AG08395 (cell line): ENCODE measurements at regions not wholly inside any gene's neighbourhood (a gene's known extent, or its start where the extent isn't known, plus 50 kb on each side); places are given as distances from the start of the nearest gene placed in this dataset.

Experiments
- DNase-seq: peaks from one replicate; pipeline ENCODE4 v3.0.0; 2012; ENCODE audit warnings: mixed read lengths, low spot score

DNA sequence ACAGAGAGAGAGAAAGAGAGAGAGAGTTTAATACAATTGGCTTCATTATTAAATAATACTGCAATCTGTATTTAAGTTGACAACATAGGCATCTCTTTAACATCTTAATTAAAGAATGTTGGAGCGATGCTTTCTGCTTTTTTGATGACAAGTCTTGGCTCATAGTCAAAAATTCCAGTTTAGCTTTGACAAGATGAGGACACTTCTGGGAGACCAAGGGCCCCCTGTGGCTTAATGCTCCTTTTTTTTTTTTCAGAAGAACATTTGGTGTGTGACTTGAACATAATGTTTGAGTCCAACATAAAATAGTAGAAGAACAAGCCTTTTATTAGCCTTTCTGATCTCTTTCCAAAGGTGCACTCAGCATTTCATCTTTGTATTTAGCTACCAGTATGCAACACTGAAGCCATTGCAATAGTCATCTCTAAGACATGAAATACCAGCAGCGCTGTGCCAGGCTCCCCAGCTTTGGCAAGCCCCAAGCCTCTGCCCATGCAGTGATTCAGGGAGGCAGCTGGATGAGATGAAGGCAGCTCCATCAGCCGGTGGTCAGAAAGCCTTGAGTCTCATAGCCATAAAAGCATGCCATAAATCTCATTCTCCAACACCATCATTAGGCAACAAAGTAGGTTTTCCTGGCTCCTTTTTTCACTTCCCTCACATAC is 349.4 kb upstream of the SEMA6D start:
- DNase-seq: no peak

DNA sequence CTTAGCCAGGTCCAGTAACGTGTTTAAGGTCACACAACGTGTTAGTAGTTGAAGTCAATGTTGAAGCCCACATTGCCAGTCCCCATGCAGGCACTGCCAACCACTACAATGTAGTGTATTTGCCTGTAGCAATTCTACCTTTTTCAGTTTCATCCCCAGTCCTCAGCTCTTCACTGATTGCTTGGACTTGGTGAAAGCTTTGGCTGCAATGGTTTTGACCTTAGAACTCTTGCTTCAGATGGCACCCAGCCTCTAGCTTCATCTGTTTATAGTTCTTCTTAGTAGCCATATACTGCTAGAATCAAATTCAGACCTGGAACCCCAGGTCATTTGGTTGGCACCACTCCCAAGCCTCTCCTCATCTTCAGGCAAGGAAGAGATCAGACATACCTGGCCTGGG is 345.4 kb upstream of the SEMA6D start:
- DNase-seq: no peak

DNA sequence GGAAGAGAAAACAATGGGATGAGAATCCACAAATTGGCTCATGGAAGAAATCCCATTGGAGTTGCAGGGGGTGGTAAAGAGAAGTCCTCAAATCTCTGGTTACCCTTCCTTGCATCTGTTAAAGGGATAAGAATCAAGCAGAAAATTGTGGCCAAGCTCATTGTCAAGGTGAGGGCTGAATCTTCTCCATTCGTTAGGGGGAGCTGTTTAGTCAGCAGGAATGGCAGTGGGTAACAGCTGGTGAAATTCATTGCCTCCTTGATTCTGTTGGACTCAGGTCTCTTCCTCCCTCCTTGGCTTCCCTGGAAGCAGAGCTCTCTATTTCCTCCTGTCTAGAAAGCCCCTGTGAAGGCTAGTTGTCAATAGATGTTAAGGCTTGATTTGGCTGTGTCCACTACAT is 343.1 kb upstream of the SEMA6D start:
- peak; percentile 34 for DNase-seq

DNA sequence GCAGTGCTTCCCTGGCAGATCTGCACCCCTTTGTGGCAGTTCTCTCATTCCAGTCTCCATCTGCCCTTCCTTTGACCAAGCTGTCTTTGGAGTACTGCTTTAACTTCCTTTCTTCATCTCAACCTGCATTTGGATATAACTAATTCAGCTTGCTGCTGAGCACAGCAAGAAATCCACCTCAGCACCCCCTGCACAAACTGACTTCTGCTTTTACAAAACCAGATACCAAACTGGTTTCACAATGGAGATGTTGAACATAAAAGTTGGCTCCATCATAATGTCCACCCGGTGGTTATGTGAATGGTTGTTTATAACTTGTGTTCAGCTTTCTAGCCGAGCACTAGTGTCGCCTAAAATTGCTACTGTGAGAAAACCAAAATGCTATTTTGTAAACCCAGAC is 341.1 kb upstream of the SEMA6D start:
- no peak for DNase-seq

DNA sequence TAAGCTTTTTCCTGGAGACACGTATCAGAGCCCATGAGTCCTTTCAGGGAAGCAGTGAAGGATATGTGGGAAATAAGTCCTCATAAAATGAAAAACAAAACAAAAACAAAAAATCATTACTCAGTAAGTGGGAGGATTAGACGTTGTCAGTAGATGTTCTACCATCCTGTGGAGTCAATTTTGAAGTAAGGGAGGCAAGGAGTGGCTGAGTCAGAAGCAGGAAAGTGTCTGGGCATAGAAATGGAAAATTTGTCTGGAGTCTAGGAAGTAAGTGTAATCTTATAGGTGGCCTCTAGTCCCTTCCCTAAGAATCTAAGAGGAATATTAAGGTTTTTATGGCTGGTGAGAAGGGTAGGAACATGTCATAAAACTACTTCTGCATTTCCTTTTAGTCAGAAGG is 339.8 kb upstream of the SEMA6D start:
- peak; percentile 9 for DNase-seq

DNA sequence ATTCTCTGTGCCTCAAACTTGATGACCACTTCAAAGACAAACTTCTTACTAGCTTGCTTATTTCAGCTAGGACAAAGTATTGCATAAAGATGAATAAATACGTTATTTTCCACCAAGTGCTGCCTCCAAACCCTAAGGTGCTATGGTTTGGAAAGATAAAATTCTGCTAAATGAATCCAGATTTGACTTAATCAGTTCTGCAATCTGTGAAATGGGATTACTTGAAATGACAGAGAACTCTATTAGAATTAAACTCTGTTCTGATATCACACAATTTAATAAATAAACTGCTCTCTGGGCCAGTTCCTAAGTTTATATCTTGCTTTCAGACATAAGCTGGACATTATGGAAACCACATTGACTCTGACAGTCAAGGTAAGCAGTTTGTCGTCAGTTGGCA is 338.8 kb upstream of the SEMA6D start:
- DNase-seq: no peak

DNA sequence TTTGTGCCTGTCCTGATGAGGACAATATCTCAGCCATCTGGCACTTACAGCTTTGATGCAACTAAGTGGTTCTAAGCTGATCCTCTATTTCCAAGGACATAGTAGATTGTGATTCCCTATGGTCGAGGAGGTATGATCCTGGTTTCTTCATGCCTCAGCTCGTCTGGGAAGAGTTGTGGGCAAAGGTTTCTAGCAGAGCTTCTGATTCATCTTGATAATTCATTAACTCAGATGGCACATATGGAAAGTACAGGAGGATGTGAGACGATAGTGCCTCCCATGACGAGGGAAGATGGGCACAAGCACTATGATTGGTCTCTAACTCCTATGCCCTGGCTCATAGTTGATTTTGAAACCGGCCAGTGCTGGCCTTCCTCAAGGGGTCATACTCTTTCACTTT is 334.2 kb upstream of the SEMA6D start:
- DNase-seq: no peak

DNA sequence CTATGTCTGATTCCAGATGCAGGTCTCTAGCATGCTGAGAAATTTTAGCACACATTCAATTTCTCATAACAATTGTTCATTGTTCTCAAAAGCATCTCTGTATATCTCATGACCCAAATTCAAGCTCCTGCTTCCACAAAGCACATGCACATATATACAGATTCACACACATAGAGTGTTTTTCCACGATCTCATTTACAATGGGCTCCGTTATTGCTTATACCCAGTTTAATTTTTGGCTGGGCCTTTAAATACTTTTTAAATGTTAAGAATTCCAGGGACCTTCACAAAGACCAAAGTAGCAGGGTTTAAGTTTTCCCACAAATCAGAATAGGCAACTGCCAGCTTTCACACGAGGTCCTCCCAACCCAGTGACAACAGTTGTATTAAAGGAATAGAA is 333.5 kb upstream of the SEMA6D start:
- no peak for DNase-seq

DNA sequence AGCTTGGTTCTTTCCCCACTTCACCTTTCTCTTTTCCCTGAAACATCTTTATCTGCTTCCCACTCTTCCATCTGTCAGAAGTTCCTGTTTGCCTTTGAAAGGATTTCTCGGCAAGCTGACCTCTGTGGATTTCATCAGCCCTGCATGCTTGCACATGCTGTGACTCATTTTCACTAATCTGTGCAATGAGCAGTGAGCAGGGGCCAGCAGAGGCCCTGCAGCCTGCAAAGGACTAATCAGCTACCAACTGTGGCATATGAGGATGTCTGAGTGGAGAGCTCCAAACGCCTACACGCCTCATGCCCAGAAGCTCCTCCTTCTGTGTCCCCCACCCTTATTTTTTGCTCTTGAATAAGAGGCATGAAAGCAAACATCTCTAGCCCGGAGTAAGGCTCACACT is 333.0 kb upstream of the SEMA6D start:
- DNase-seq: peak; percentile 91

DNA sequence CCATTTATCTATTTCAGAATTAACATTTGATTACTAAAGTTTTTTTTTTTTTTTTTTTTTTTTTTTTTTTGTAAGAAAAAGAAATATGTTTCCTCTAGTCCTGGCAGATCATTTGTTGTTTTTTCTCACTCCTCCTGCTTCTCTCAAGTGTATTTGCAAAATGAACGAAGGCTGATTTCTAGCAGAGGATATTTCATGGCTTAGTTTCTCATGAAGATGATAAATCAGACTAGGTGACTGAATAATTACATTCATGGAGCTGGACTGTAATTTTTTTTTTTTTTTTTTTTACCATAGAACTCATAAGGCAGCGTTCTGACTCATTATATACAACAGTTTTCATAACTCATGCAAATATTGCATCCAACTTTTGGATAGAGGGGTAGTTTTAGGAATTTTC is 332.5 kb upstream of the SEMA6D start:
- no peak for DNase-seq

DNA sequence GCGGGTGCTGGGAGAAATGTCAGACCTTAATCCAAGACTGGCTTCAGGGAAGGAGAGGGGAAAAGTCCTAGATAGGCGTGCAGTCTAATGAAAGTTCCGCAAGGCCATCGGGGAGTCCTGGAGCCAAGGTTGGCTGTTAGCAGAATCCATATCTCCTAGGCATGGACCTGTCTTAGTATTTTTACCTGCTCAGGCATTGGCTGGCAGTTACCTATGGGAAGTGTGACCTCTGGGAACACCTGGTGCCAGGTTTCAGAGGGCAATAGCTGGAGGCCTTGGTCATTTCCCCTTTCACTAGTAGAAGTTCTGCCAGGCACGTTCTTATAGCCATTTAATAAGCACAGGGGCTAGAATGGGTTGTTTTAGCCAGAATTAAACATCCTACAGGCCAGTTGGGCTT is 330.8 kb upstream of the SEMA6D start:
- DNase-seq: no peak

DNA sequence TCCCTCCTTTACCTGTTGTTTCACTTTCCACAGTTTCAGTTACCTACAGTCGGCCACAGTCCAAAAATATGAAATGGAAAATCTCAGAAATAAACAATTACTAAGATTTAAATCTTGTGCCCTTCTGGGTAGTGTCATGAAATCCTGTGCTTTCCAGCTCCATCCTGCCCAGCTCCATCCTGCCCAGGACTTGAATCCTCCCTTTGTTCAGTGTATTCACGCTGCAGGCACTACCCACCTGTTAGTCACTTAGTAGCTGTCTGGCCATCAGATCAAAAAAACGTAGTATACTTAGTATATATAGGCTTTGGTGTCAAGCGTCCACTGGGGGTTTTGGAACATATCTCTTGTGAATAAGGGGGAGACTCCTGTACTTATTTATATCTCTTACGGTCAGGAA is 329.0 kb upstream of the SEMA6D start:
- DNase-seq: no peak

DNA sequence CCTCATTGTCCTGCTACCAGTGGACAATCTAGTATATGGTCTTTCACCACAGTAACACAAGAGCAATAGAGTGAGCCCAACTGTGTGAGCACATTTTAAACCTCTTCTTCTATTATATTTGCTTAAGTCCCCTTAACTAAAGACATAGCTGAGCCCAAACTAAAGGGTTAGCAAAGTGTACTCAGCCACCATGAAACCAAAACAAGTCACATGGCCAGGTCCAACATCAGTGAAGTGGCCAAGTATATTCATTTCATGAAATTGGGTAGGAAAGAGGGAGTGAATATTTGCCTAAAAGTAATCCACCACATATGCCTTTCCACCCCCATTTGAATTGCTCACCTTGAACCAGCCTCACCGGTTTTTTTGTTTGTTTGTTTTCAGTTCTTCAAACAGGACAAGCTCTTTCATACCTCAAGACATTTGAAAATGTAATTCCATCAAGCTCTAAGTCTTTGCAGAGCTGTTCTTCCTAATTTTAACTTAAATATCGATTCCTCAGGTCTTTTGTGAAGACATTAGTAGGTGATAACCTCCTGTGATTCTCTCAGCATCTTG is 327.0 kb upstream of the SEMA6D start:
- no peak for DNase-seq

DNA sequence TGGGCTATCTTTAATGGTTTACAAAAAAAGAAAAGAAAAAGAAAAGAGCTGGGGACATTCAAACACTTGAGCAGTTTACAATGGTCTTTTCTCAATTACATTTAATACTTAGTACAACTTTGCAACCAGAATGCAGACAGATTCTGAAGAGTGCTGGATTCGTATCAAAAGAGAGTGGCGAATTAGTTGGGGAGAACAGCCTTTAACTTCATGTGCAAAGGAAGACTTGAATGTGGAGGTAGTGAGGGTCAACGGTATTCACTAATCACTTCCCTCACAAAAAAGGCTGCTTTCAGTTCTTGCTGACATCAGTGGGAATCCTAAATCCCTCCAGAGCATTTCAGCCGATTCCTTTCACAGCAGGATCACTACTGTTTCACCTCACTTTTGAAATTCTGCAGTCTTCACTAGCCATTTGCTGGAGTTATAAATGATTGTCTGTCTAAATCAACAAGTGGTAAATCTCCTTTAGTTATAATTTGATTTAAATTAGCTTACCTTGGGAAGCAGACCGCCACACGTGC is 323.0 kb upstream of the SEMA6D start:
- DNase-seq: no peak

DNA sequence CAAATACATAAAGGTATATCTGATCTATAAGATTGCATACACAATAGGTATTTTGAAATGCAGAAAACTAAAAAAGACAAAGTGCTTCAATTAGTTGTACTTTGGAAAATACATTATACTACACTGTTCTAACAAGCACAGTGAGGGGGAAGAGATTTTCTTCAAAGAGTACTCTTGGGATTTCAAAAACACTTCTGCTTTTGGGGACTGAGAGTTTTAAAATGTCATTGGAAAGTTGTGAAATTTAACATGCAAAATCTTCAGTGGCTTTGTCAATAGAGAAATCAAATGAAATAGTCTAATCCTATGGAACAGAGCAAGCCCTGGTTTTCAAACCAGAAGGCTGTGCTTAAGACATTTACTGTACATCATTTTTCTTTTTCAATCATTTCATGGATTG is 322.2 kb upstream of the SEMA6D start:
- no peak for DNase-seq

DNA sequence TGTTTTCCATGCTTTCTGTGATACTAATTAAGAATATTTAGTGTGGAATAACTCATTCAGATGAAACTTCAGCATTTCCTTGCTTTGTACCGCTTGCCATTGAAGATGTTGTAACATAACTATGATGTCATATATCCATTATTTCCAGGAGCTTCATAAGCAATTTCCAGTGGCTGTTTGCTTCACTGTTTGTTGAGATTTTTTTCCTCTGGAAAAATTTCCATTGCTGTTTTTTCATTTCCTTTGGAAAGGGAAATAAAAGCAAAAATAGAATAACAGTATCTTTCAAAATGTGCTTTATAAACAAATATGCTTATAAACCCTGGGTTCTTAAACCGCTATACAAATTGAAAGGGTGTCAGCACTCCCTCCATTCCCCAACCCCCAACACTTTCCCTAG is 319.6 kb upstream of the SEMA6D start:
- DNase-seq: no peak

DNA sequence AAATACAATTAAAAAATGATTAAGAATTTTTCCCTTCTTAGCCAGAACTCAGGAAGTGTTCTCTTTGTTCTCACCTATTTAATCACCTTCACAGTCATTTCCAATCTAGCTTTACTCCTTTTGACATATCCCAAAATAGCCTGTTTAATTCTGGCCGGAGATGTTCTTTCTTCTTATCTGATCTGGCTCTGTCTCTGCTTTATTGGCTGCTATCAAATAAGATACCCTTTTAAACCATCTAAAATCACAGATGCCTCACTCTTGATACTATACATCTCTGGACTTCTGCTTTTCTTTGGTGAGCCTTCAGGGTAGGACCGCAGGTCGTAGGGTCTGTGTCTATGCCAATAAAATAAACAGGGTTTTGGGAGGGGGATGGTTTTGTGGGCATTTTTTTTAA is 319.2 kb upstream of the SEMA6D start:
- DNase-seq: no peak

DNA sequence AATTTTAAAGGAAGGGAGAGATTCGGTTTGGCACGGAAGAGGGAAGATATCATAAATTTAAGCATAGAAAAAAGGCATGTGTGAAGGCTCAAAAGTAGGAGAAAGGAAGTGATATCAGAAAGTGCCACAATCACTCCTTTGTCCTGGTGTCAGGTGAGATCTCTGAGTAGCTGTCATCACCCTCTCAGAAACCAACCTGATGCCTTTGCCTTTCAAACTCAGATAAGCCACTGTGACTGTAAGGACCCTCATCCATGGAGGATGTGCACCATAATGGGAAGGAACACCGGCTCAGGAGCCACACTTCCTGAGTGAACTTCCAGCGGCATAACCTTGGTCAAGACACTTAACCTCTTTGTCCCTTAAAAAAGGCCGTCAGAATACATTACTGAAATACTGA is 318.7 kb upstream of the SEMA6D start:
- no peak for DNase-seq

DNA sequence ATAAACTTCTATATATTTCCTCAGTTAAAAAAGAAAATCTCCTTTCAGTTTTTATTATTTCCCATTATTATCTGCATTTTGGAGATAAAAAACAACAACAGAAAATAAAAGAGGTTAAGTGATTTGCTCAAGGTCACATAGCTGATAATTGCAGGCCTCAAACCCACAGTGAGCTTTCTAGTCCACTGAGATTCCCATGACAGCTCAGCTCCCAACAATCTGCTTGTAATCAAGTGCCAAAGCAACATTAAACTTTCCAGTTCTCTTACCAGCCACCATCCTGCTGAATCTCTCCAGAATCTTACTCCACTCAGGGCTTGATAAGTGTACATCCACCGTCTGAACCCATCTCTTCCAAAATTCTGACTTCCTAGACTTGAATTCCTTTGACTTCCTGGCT is 318.2 kb upstream of the SEMA6D start:
- DNase-seq: peak; percentile 38

DNA sequence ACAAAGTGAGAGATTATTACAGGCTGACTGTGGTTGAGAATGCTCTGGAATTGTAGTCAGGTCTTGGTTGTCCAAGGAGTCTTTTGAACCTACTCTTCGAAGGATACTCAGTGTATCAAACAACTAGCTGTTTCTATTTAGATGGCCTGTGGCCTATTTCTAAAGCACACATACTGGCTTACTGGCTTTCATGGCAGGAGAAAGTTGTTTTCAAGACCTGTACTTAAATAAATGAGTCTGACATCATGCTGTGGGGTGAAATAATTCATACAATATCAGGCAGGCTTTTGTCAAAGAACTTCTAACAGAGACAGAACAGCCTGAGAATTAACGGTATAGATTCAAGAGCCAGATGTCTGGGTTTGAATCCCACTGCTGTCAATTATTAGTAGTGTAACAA is 316.7 kb upstream of the SEMA6D start:
- DNase-seq: no peak

DNA sequence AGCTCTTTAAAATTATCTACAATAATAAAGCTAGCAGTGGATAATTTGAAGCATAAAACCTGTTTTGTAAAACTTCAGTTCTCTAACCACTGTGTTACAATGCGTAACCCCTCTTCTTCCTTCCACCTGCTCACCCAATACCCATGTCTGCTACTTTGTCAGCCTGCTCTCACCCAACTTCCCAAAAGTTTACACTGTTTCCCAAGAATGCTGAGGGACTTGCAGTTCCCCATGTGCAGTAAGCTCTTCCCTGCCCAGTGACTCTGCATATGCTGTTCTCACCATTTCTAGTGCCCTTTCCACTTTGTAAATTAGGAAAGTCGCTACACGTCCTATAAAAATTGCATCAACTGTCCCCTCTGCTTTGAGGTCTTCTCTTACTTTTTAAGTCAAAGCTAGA is 315.9 kb upstream of the SEMA6D start:
- no peak for DNase-seq

DNA sequence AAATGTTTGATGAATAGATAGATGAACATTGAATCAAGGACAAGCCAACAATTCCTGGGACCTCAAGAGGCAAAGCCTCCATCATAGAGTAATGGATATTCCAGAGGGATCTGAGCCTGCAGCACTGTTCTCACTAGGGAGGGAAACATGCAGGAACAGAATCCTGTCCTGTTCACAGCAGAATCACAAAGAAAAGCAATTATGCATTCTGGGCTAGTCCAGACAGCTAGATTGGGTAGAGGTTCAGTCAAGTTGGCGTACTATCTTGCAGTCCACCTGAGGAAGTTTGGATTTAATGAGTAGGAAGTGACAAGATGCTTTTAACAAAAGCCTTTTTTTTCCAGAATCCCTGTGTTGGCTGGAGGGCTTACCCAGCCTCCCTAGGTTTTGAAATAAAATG is 314.5 kb upstream of the SEMA6D start:
- DNase-seq: no peak

DNA sequence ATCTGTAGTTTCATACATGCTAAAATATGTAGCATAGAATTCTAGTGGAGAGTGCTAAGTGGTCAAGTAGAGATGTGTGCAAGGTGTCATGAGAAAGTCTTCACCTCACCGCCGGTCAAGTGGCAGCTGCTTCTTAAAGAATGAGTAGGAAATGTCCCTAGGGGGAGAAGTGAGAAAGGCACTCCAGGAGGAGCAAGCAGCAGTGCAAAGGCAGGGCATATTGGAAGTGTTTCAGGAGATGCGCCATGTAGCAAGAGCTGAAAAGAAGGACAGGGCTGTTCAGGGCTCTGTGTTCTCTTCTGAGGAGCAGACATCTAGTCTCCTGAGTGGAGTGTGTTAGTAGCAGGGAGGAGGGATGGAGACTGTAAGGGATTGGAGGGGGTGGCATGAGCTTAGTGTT is 312.4 kb upstream of the SEMA6D start:
- DNase-seq: no peak
